ENCODE measurements at regions not wholly inside any gene's neighbourhood (a gene's known extent, or its start where the extent isn't known, plus 50 kb on each side); places are given as distances from the start of the nearest gene placed in this dataset.

- no peak overlapping the region for H2AFZ ChIP-seq (ENCODE audit: low read length)
- no peaks in the 10 kb centered on the region for H3K27me3 ChIP-seq (replicated peaks; ENCODE audit: insufficient read depth, low read length)
- no peaks in the 10 kb centered on the region for H3K36me3 ChIP-seq (replicated peaks; ENCODE audit: insufficient read depth, low read length)
- DNase-seq = no peak
- 0 out of 2 replicates have a peak, but pooled peaks cover 4% of the 10 kb centered on the region for H3K4me1 ChIP-seq (ENCODE audit: low read length)
- no peaks in the 10 kb centered on the region for H4K20me1 ChIP-seq (ENCODE audit: insufficient read depth, low read length)
- no peaks in the 10 kb centered on the region for H3K9me2 ChIP-seq (replicated peaks; ENCODE audit: insufficient read depth, low read length)
- no peak overlapping the region for H3K9ac ChIP-seq (ENCODE audit: low read length)
- no peak overlapping the region for H3K4me2 ChIP-seq (ENCODE audit: low read depth, low read length)
- TF ChIP-seq EZH2phosphoT487 (IDR thresholded peaks at IDR 0.05; ENCODE audit: low read length) = no peak
- no peak for TF ChIP-seq EZH2 (optimal IDR thresholded peaks at IDR 0.05; ENCODE audit: low read depth, low read length)
- no peak for TF ChIP-seq CTCF (IDR thresholded peaks at IDR 0.05; ENCODE audit: low read length)
- no peaks in the 10 kb centered on the region for H3K9me3 ChIP-seq (replicated peaks; ENCODE audit: insufficient read depth, low read length)
- H3K79me2 ChIP-seq (ENCODE audit: low read length) = no peaks in the 10 kb centered on the region
- H3F3A ChIP-seq (ENCODE audit: insufficient read depth, low read length) = no peaks in the 10 kb centered on the region
- H3K4me3 ChIP-seq (ENCODE audit: low read length) = no peak overlapping the region
- no peak overlapping the region for H3K27ac ChIP-seq (ENCODE audit: low read length)
Observed at GRCh38 chr1:41997153-41997552, 78.4 kb upstream of the HIVEP3 start.

- H3K27me3 ChIP-seq (replicated peaks; ENCODE audit: insufficient read depth, low read length) = no peaks in the 10 kb centered on the region
Observed at GRCh38 chr1:41995441-41996130, 76.9 kb upstream of the HIVEP3 start.

GRCh38 chr1:41994195-41994894, 75.6 kb upstream of the HIVEP3 start:
- H3K4me2 ChIP-seq (ENCODE audit: low read depth, low read length) = no peak overlapping the region
- no peak overlapping the region for H3K9ac ChIP-seq (ENCODE audit: low read length)
- no peak overlapping the region for H3K27ac ChIP-seq (ENCODE audit: low read length)
- H3K4me3 ChIP-seq (ENCODE audit: low read length) = no peak overlapping the region
- H4K20me1 ChIP-seq (ENCODE audit: insufficient read depth, low read length) = no peaks in the 10 kb centered on the region
- no peaks in the 10 kb centered on the region for H3K9me2 ChIP-seq (replicated peaks; ENCODE audit: insufficient read depth, low read length)
- TF ChIP-seq CTCF (IDR thresholded peaks at IDR 0.05; ENCODE audit: low read length) = no peak
- no peak for TF ChIP-seq EZH2phosphoT487 (IDR thresholded peaks at IDR 0.05; ENCODE audit: low read length)
- no peak for TF ChIP-seq EZH2 (optimal IDR thresholded peaks at IDR 0.05; ENCODE audit: low read depth, low read length)
- DNase-seq = no peak
- no peak overlapping the region for H2AFZ ChIP-seq (ENCODE audit: low read length)
- no peaks in the 10 kb centered on the region for H3K79me2 ChIP-seq (ENCODE audit: low read length)
- no peaks in the 10 kb centered on the region for H3F3A ChIP-seq (ENCODE audit: insufficient read depth, low read length)
- no peaks in the 10 kb centered on the region for H3K9me3 ChIP-seq (replicated peaks; ENCODE audit: insufficient read depth, low read length)
- no peaks in the 10 kb centered on the region for H3K27me3 ChIP-seq (replicated peaks; ENCODE audit: insufficient read depth, low read length)
- H3K4me1 ChIP-seq (ENCODE audit: low read length) = 0 out of 2 replicates have a peak, but pooled peaks cover 4% of the 10 kb centered on the region
- no peaks in the 10 kb centered on the region for H3K36me3 ChIP-seq (replicated peaks; ENCODE audit: insufficient read depth, low read length)

More at GRCh38 chr1:41995441-41996130, 76.9 kb upstream of the HIVEP3 start:
- Histone ChIP-seq H3K4me3 (ENCODE audit: low read length) (no peak overlapping the region), H3K9me2 (replicated peaks; ENCODE audit: insufficient read depth, low read length) (no peaks in the 10 kb centered on the region), H3K36me3 (replicated peaks; ENCODE audit: insufficient read depth, low read length) (no peaks in the 10 kb centered on the region), H3K9me3 (replicated peaks; ENCODE audit: insufficient read depth, low read length) (no peaks in the 10 kb centered on the region), H4K20me1 (ENCODE audit: insufficient read depth, low read length) (no peaks in the 10 kb centered on the region), H3K79me2 (ENCODE audit: low read length) (no peaks in the 10 kb centered on the region), H3K4me1 (ENCODE audit: low read length) (0 out of 2 replicates have a peak, but pooled peaks cover 4% of the 10 kb centered on the region), H2AFZ (ENCODE audit: low read length) (no peak overlapping the region), H3K27ac (ENCODE audit: low read length) (no peak overlapping the region), H3K9ac (ENCODE audit: low read length) (no peak overlapping the region), H3K4me2 (ENCODE audit: low read depth, low read length) (no peak overlapping the region), H3F3A (ENCODE audit: insufficient read depth, low read length) (no peaks in the 10 kb centered on the region)
- TF ChIP-seq EZH2 (optimal IDR thresholded peaks at IDR 0.05; ENCODE audit: low read depth, low read length) (no peak), EZH2phosphoT487 (IDR thresholded peaks at IDR 0.05; ENCODE audit: low read length) (no peak), CTCF (IDR thresholded peaks at IDR 0.05; ENCODE audit: low read length) (no peak)
- no peak for DNase-seq

All from MM.1S (cell line).